ENCODE measurements at regions not wholly inside any gene's neighbourhood (a gene's known extent, or its start where the extent isn't known, plus 50 kb on each side); places are given as distances from the start of the nearest gene placed in this dataset.

- TF ChIP-seq ZNF274 (IDR thresholded peaks at IDR 0.05; ENCODE audit: low read depth, low read length) (no peak), YY1 (IDR thresholded peaks at IDR 0.05; ENCODE audit: insufficient read depth, insufficient read length) (no peak), SUZ12 (IDR thresholded peaks at IDR 0.05; ENCODE audit: extremely low read depth, insufficient read depth, insufficient read length) (no peak)
Measured at GRCh38 chr10:20991526-20991925, 94.4 kb upstream of the NEBL start.

All from NT2/D1 (cell line).